Neural progenitor cell (in vitro differentiated cells): ENCODE measurements at regions not wholly inside any gene's neighbourhood (a gene's known extent, or its start where the extent isn't known, plus 50 kb on each side); places are given as distances from the start of the nearest gene placed in this dataset.

ENCODE experiments used
- CTCF ChIP-seq: fragments of 200-600 bp; sonication (generic); IDR thresholded peaks from 2 replicates; pipeline ENCODE4 v1.5.1; 2017; ENCODE audit warnings: antibody characterized with exemption, mild to moderate bottlenecking
- EZH2 ChIP-seq: fragments of 200-600 bp; sonication (generic); IDR thresholded peaks from 2 replicates; pipeline ENCODE4 v1.6.1; 2017; ENCODE audit warnings: antibody characterized with exemption, mild to moderate bottlenecking, moderate library complexity
- EZH2phosphoT487 ChIP-seq: fragments of 200-600 bp; sonication (generic); IDR thresholded peaks from 2 replicates; pipeline ENCODE4 v1.6.1; 2017; ENCODE audit warnings: antibody characterized with exemption

DNA sequence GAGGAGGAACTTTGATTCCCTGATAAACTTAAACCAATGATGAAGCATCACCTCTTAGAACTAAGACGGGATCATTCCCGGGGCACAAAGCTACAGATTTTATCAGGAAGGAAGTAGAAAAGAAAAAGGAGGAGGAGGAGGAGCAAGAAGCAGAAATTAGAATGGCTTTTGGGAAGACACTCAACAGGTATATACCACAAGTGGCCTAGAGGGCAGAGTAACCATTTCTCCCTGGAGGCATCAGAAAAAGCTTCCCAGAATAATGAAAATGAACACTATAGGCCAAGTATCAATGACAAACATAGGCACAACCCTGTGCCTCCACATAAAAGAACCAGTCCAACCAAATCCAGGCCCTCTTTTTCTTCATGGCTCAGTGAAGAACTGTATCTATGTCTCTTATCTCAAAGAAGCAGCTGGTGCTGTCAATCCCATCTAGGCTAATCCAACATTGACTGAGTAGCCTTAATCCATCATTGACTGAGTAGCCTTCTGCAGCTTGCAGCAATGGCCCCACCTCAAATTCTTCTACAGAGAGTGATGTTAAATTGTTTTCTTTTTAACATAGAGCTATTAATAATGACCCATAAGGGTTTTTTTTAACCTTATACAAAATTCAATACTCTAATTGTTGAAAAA lies 178.8 kb upstream of the KIF2A start:
- TF ChIP-seq EZH2phosphoT487: no peak
- no peak for TF ChIP-seq CTCF
- TF ChIP-seq EZH2: no peak
